Effector memory CD4-positive, alpha-beta T cell (primary cell): ENCODE measurements at regions not wholly inside any gene's neighbourhood (a gene's known extent, or its start where the extent isn't known, plus 50 kb on each side); places are given as distances from the start of the nearest gene placed in this dataset.
"Not testable (repeated sequence)": the region's sequence is repeated elsewhere in the genome, so short reads cannot be mapped to it uniquely, and the experiment has no call there.

Source experiments
- DNase-seq, 3 donors: peaks; one replicate each; pipeline ENCODE4 v3.0.0-alpha.2; 2020
- H3K27ac ChIP-seq: 2 replicates; pipeline ENCODE4 v1.7.0; 2013; ENCODE audit warnings: mild to moderate bottlenecking, low read length, moderate library complexity; ENCODE audit not compliant: insufficient read depth, poor library complexity, severe bottlenecking
- H3K27me3 ChIP-seq: replicated peaks from 2 replicates; pipeline ENCODE4 v1.7.0; 2013; ENCODE audit warnings: mild to moderate bottlenecking, low read length; ENCODE audit not compliant: insufficient read depth, control insufficient read depth, poor library complexity, severe bottlenecking
- H3K36me3 ChIP-seq: 2 replicates; pipeline ENCODE4 v1.7.0; 2013; ENCODE audit warnings: mild to moderate bottlenecking, low read length, moderate library complexity; ENCODE audit not compliant: control insufficient read depth, insufficient read depth
- H3K4me1 ChIP-seq: 2 replicates; pipeline ENCODE4 v1.7.0; 2013; ENCODE audit warnings: low read length, mild to moderate bottlenecking; ENCODE audit not compliant: control insufficient read depth, insufficient read depth, poor library complexity, severe bottlenecking
- H3K4me3 ChIP-seq: 2 replicates; pipeline ENCODE4 v1.7.0; 2013; ENCODE audit warnings: low read length, low read depth, mild to moderate bottlenecking; ENCODE audit not compliant: insufficient read depth, poor library complexity, severe bottlenecking
- H3K9me3 ChIP-seq: 2 replicates; pipeline ENCODE4 v1.7.0; 2013; ENCODE audit warnings: mild to moderate bottlenecking, low read length, moderate library complexity; ENCODE audit not compliant: control insufficient read depth

DNA sequence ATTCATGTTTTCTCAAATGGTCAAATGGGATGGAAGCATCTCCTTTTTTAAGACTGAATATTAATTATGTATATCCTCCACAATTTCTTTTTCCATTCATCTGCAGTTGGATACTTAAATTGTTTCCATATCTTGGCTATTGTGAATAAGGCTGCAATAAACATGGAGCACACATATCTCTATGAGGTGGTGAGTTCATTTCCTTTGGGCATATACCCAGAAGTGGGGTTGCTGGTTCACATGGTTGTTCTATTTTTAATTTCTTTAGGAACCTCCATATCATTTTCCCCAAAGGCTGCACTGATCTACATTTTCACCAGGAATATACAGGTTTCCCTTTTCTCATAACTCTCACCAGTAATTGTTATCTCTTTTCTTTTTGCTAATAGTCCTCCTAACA is 566.3 kb downstream of the KCTD12 start:
- no peak overlapping the region for H3K4me3 ChIP-seq
- H3K27me3 ChIP-seq = no peaks in the 10 kb centered on the region
- DNase-seq = no peak
- no peaks in the 10 kb centered on the region for H3K9me3 ChIP-seq
- no peak overlapping the region for H3K27ac ChIP-seq
- no peaks in the 10 kb centered on the region for H3K4me1 ChIP-seq
- H3K36me3 ChIP-seq = no peaks in the 10 kb centered on the region

DNA sequence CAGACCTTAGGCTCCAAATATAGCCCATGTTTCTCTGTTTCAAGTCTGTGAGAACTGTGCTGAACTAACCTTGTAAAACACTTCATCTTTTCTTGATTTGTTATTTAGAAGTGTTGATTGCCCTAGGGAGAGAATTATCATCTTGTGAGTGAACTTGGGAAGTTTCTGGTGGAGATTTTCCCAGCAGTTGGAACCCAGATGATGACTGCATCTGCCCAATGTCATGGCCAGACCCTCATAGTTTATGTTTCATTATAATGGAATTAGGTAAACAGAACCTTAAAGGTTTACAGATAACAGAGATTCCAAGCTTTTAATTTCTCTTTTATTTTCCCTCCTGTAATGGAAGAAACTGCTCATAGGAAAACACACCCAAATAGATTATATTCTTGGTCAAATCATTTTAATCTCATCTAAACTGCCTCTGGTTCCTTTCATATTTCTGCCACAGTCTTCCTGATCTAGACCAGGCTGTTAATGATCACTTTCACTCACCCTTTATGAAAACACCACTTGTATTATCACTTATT is 569.1 kb downstream of the KCTD12 start:
- Histone ChIP-seq H3K36me3 (no peaks in the 10 kb centered on the region), H3K27ac (no peak overlapping the region), H3K4me3 (no peak overlapping the region), H3K9me3 (no peaks in the 10 kb centered on the region), H3K27me3 (no peaks in the 10 kb centered on the region), H3K4me1 (no peaks in the 10 kb centered on the region)
- no peak for DNase-seq

DNA sequence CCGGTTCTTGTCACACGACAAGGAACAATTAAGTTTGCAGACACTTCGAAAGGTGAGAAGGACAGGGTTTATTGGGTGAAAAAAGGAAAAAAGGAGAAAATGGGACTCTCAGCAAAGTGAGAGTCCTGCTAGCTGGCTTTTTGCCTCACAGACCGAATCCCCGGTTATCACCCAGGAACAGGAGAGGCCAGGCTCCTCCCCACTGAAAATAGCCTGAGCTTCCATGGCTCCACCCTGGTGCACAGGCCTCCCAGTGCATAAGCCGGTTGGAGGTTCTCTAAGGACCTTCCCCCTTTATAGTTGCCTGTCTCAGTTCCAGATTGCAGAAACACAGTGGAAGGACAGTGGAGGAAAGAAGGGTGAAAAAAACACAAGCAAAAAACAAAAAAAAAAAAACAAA is 571.7 kb downstream of the KCTD12 start:
- DNase-seq = no peak
- H3K27ac ChIP-seq = no peak overlapping the region
- H3K4me1 ChIP-seq = no peaks in the 10 kb centered on the region
- no peaks in the 10 kb centered on the region for H3K27me3 ChIP-seq
- no peak overlapping the region for H3K4me3 ChIP-seq
- no peaks in the 10 kb centered on the region for H3K36me3 ChIP-seq
- no peaks in the 10 kb centered on the region for H3K9me3 ChIP-seq

DNA sequence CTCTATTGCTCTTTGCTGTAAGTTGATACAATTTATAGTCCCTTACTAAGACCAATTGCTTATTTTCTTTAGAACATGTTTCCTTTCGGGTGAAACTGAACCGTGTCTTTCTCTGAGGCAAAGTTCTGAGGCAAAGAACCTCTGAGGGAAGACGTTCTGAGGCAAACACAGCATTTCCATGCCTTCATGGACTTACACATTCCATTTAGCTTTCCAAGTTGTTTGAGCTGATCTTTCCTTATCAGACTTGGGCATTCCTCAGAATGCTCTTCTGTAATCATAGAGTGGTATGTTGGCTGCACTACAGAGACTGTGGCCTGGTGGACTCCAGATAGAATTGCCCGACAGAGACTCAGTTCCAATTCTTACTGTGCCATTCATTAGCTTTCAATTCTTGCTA is 579.1 kb downstream of the KCTD12 start:
- Histone ChIP-seq H3K36me3 (no peaks in the 10 kb centered on the region), H3K9me3 (no peaks in the 10 kb centered on the region), H3K27ac (no peak overlapping the region), H3K27me3 (no peaks in the 10 kb centered on the region), H3K4me1 (no peaks in the 10 kb centered on the region), H3K4me3 (no peak overlapping the region)
- DNase-seq = no peak

DNA sequence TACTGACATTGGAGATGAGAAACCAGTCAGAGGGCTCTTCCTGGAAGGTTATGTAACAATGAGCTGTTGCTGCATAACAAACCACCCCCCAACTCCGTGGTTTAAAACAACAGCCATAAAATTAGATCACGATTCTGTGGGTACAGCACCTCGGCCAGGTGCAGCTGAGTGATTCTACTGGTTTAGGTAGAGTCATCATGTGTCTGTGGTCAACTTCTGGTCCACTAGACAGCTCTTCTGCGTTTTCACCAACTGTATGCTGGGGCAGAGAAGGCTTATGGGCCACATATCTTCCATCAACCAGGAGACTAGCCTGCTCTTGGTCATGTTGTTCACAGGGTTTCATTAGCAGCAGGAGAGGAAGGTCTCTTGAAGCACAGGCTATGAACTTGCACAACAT is 585.5 kb downstream of the KCTD12 start:
- Histone ChIP-seq H3K9me3 (no peaks in the 10 kb centered on the region), H3K4me1 (no peaks in the 10 kb centered on the region), H3K36me3 (no peaks in the 10 kb centered on the region), H3K27ac (no peak overlapping the region), H3K4me3 (no peak overlapping the region), H3K27me3 (no peaks in the 10 kb centered on the region)
- no peak for DNase-seq

DNA sequence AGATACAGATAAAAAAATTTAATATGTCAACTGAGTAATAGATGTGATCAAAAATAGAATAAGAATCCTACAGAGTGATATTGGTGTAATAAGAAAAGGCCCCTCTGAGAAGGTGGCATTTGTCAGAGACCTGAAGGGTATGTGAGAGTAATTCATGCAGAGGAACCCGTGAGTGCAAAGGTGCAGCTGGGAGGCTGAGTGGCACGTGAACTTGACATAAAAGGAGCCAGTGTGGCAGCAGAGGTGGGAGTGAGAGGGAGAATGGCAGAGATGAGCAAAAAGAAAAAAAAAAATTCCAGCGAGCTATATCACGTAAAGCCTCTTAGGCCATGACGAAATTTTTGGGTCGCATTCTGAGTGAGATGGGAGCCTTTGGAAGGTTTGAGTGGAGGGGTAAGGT is 588.9 kb downstream of the KCTD12 start:
- H3K27me3 ChIP-seq = no peaks in the 10 kb centered on the region
- H3K9me3 ChIP-seq = no peaks in the 10 kb centered on the region
- H3K36me3 ChIP-seq = no peaks in the 10 kb centered on the region
- H3K4me3 ChIP-seq = no peak overlapping the region
- H3K27ac ChIP-seq = no peak overlapping the region
- H3K4me1 ChIP-seq = no peaks in the 10 kb centered on the region
- DNase-seq = no peak

DNA sequence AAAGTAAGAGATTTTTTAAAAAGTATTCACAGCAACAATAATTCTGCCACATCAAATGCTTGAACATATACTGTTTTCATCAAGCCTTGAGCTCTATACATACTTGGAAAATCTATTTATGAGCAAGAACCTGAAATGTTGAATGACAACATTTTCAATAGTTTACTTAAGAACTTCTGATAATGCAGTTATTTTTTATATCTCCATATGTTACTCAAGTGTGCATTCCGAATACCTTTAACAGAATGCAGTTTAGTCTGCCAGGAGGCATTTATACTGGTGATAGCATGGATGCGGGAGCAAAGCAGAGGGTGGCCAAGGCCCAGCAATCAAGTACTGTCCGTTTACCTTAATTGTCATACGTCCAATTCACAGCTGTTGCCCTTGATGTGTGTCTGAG is 589.5 kb downstream of the KCTD12 start:
- Histone ChIP-seq H3K4me3 (no peak overlapping the region), H3K36me3 (no peaks in the 10 kb centered on the region), H3K27ac (no peak overlapping the region), H3K4me1 (no peaks in the 10 kb centered on the region), H3K9me3 (no peaks in the 10 kb centered on the region), H3K27me3 (no peaks in the 10 kb centered on the region)
- no peak for DNase-seq

DNA sequence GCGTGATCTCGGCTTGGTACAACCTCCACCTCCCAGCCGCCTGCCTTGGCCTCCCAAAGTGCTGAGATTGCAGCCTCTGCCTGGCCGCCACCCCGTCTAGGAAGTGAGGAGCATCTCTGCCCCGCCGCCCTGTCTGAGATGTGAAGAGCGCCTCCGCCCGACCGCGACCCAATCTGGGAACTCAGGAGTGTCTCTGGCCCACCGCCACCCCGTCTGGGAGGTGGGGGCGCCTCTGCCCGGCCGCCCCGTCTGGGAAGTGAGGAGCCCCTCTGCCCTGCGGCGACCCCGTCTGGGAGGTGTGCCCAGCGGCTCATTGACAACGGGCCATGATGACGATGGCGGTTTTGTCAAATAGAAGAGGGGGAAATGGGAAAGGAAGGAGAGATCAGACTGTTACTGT is 591.2 kb downstream of the KCTD12 start:
- not testable (repeated sequence) for H3K4me1 ChIP-seq, H3K9me3 ChIP-seq, DNase-seq, H3K27me3 ChIP-seq, H3K36me3 ChIP-seq, H3K27ac ChIP-seq, H3K4me3 ChIP-seq

DNA sequence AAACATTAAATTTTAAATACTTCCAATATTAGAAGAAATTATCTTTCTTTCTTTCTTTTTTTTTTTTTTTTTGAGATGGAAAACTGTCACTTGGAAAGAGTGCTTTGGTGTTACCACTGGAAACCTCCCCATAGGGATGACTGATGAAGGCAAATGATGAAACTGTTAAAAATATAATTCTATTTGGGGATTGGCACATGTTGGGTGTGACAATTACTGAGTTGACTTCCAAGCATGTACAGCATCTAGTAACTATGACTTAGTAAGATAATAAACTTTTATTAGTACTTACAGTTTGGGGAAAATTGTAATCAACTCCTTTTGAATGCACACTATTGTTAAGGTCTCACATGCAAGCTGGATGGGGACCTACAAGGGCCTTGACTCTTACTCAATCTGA is 592.5 kb downstream of the KCTD12 start:
- no peak overlapping the region for H3K4me3 ChIP-seq
- H3K27ac ChIP-seq = no peak overlapping the region
- no peaks in the 10 kb centered on the region for H3K4me1 ChIP-seq
- DNase-seq = no peak
- no peaks in the 10 kb centered on the region for H3K36me3 ChIP-seq
- H3K9me3 ChIP-seq = no peaks in the 10 kb centered on the region
- H3K27me3 ChIP-seq = no peaks in the 10 kb centered on the region

DNA sequence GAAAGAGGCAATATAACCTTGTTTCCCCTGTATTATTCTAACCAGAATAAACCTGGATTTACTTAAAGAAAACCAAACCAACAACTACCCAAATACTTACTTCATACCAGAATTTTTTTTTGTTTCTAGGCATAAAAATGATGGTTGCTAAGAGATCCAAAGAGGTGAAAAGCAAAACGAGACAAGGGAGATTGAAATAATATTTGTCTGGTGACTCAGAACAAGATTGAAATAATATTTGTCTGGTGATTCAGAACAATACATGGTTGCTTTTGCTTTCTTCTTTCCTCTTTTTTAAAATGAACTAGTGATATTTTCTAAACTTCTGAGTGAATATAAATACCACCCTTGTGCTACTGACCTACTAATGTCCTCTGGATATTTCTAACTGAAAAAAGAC is 592.9 kb downstream of the KCTD12 start:
- H3K4me1 ChIP-seq = no peaks in the 10 kb centered on the region
- no peak overlapping the region for H3K27ac ChIP-seq
- DNase-seq = no peak
- H3K36me3 ChIP-seq = no peaks in the 10 kb centered on the region
- no peaks in the 10 kb centered on the region for H3K9me3 ChIP-seq
- no peaks in the 10 kb centered on the region for H3K27me3 ChIP-seq
- H3K4me3 ChIP-seq = no peak overlapping the region

DNA sequence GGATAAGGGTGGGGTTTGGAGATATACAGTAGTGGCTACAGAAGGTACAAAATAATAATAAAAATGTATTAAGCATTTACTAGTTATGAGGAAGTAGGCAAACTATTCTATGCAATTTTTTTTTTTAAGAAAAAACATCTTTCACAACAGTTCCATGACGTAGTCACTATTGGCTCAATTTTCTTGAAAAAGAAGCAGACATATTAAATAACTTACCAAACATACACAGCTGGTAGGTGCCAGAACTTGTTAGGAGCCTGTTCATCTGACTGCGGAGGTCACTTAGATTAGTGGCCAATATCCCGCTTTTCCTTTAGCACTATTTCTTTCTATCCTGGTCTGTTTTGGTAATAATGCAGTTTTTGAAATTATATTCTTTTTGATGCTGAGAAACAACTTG is 593.5 kb downstream of the KCTD12 start:
- no peaks in the 10 kb centered on the region for H3K36me3 ChIP-seq
- H3K27me3 ChIP-seq = no peaks in the 10 kb centered on the region
- H3K9me3 ChIP-seq = no peaks in the 10 kb centered on the region
- no peaks in the 10 kb centered on the region for H3K4me1 ChIP-seq
- no peak overlapping the region for H3K27ac ChIP-seq
- DNase-seq = no peak
- no peak overlapping the region for H3K4me3 ChIP-seq
